A673 (cell line): ENCODE measurements at regions not wholly inside any gene's neighbourhood (a gene's known extent, or its start where the extent isn't known, plus 50 kb on each side); places are given as distances from the start of the nearest gene placed in this dataset.

ENCODE experiments used
- CTCF ChIP-seq: fragments of 300-800, 200-600 bp; sonication (generic); conservative IDR thresholded peaks from 2 replicates; pipeline ENCODE4 v1.5.1; 2017; ENCODE audit warnings: low read depth, mild to moderate bottlenecking, antibody characterized with exemption, low read length, moderate library complexity, mixed read lengths
- EZH2 ChIP-seq: fragments of 200-600 bp; sonication (generic); IDR thresholded peaks from 2 replicates; pipeline ENCODE4 v1.6.1; 2017; ENCODE audit warnings: borderline replicate concordance, low read depth, mild to moderate bottlenecking, mixed read lengths, antibody characterized with exemption, low read length; ENCODE audit not compliant: poor library complexity, severe bottlenecking

- TF ChIP-seq CTCF = no peak
- no peak for TF ChIP-seq EZH2
Observed at GRCh38 chr2:16589465-16589864, 76.2 kb downstream of the CYRIA start.
